PC-3 (cell line): ENCODE measurements at regions not wholly inside any gene's neighbourhood (a gene's known extent, or its start where the extent isn't known, plus 50 kb on each side); places are given as distances from the start of the nearest gene placed in this dataset.
"Not testable (repeated sequence)": the region's sequence is repeated elsewhere in the genome, so short reads cannot be mapped to it uniquely, and the experiment has no call there.

Source experiments
- CTCF ChIP-seq: fragments of 300-600 bp; sonication (generic); conservative IDR thresholded peaks from 2 replicates; pipeline ENCODE4 v1.5.1; 2017; ENCODE audit warnings: antibody characterized with exemption, low read depth, mild to moderate bottlenecking, low read length
- EZH2 ChIP-seq: fragments of 300-600 bp; sonication (generic); IDR thresholded peaks from one replicate; pipeline ENCODE4 v1.6.1; 2017; ENCODE audit warnings: antibody characterized with exemption, mild to moderate bottlenecking, low read length; ENCODE audit not compliant: unreplicated experiment
- EZH2phosphoT487 ChIP-seq: fragments of 300-600 bp; sonication (generic); IDR thresholded peaks from 2 replicates; pipeline ENCODE4 v1.6.1; 2018; ENCODE audit warnings: mild to moderate bottlenecking, antibody characterized with exemption, low read length, borderline replicate concordance

GRCh38 chr16:33839157-33839556 is 379.7 kb downstream of the TP53TG3F start:
- not testable (repeated sequence) for TF ChIP-seq CTCF, EZH2phosphoT487, EZH2
